Peyer's patch (tissue), 4 donors: ENCODE measurements at regions not wholly inside any gene's neighbourhood (a gene's known extent, or its start where the extent isn't known, plus 50 kb on each side); places are given as distances from the start of the nearest gene placed in this dataset.

ENCODE experiments used
- DNase-seq, 3 donors: peaks; one replicate each; pipeline ENCODE4 v3.0.0-alpha.2; 2017 to 2019
- H3K27ac ChIP-seq, 4 donors: fragments of 200-600 bp; sonication (generic); one replicate each; pipeline ENCODE4 v1.5.1; 2016 to 2019
- H3K27me3 ChIP-seq, 2 donors: fragments of 200-600 bp; sonication (generic); one replicate each; pipeline ENCODE4 v1.5.1; 2019
- H3K36me3 ChIP-seq, 3 donors: fragments of 200-600 bp; sonication (generic); one replicate each; pipeline ENCODE4 v1.5.1; 2016 to 2019
- H3K4me1 ChIP-seq, 4 donors: fragments of 200-600 bp; sonication (generic); one replicate each; pipeline ENCODE4 v1.5.1; 2016 to 2019
- H3K4me3 ChIP-seq, 4 donors: fragments of 200-600 bp; sonication (generic); 1 replicate in 3 of 4; 2 replicates in 1 of 4; pipeline ENCODE4 v1.5.1; 2016 to 2019; ENCODE audit warnings: mild to moderate bottlenecking in 1 of 4
- H3K9me3 ChIP-seq, 4 donors: fragments of 200-600 bp; sonication (generic); one replicate each; pipeline ENCODE4 v1.5.1; 2016 to 2019; ENCODE audit warnings: mild to moderate bottlenecking in 1 of 4
- CTCF ChIP-seq, 6 experiments: fragments of 450-650 bp in 4 of 6; fragments of 200-600 bp in 2 of 6; sonication (generic) in 1 of 6; IDR thresholded peaks; one replicate each; pipeline ENCODE4 v1.5.1; 2017 to 2019; ENCODE audit warnings: antibody characterized with exemption in 6 of 6, mild to moderate bottlenecking in 3 of 6, moderate library complexity in 1 of 6
- POLR2A ChIP-seq, 2 donors: fragments of 450-650 bp; IDR thresholded peaks; one replicate each; pipeline ENCODE4 v1.5.1; 2017; ENCODE audit warnings: antibody characterized with exemption in 2 of 2, mild to moderate bottlenecking in 2 of 2, moderate library complexity in 2 of 2

DNA sequence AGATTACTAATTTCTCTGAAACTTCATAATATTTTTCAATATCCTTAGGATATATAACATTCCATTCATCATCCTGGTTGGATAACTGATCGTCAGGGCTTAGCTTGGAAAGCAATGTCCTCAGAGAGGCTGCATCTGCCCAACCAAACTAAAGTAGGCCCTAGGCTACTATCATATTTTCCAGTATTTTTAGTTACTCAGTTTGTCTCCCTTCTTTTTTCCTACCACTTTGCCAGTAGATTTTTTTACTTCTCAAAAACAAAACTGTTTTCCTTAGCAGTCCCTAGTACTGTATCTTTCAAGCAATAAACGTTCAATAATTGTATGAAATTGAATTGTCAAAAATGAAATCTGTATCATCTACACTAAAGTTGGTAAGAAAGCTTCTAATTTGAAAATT lies 452.0 kb downstream of the TFEC start:
- no peaks in the 10 kb centered on the region for H3K4me1 ChIP-seq
- no peak for DNase-seq
- no peak for TF ChIP-seq POLR2A (IDR thresholded peaks at IDR 0.05)
- no peak for TF ChIP-seq CTCF (IDR thresholded peaks at IDR 0.05)
- no peak overlapping the region for H3K4me3 ChIP-seq
- H3K27me3 ChIP-seq: no peaks in the 10 kb centered on the region
- H3K36me3 ChIP-seq: no peaks in the 10 kb centered on the region
- no peak overlapping the region for H3K27ac ChIP-seq
- H3K9me3 ChIP-seq: no peaks in the 10 kb centered on the region

- DNase-seq: no peak
- Histone ChIP-seq H3K4me3 (no peak overlapping the region), H3K9me3 (no peaks in the 10 kb centered on the region), H3K27ac (no peak overlapping the region), H3K36me3 (no peaks in the 10 kb centered on the region), H3K27me3 (no peaks in the 10 kb centered on the region), H3K4me1 (no peaks in the 10 kb centered on the region)
- TF ChIP-seq POLR2A (IDR thresholded peaks at IDR 0.05): no peak
- TF ChIP-seq CTCF (IDR thresholded peaks at IDR 0.05): no peak
Observed at GRCh38 chr7:115574681-115575291, 455.8 kb downstream of the TFEC start.

DNA sequence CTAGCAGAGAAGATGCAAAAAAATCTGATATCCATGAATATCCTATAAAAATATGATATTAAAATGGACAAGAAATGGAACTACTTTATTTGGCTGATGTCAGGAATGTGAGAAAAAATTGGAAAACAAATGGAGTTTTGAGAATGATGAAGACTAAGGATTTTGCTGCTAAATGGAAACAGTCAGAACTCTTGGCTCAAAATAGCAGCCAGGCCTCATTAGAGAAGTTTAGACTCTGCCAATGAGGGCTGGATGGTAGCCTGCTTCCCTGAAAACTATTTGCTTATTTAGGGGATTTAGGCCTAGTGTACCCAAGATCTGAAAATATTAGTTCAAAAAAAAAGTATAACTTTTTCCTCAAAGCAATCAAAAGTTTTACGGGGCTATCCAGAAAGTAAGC lies 458.5 kb downstream of the TFEC start:
- TF ChIP-seq CTCF (IDR thresholded peaks at IDR 0.05) (no peak), POLR2A (IDR thresholded peaks at IDR 0.05) (no peak)
- no peaks in the 10 kb centered on the region for H3K4me1 ChIP-seq
- H3K27me3 ChIP-seq: no peaks in the 10 kb centered on the region
- no peaks in the 10 kb centered on the region for H3K36me3 ChIP-seq
- no peak for DNase-seq
- H3K9me3 ChIP-seq: no peaks in the 10 kb centered on the region
- H3K27ac ChIP-seq: no peak overlapping the region
- no peak overlapping the region for H3K4me3 ChIP-seq

GRCh38 chr7:115561335-115562110 lies 469.0 kb downstream of the TFEC start:
- no peak for TF ChIP-seq POLR2A (IDR thresholded peaks at IDR 0.05)
- no peak for TF ChIP-seq CTCF (IDR thresholded peaks at IDR 0.05)
- no peak overlapping the region for H3K27ac ChIP-seq
- no peaks in the 10 kb centered on the region for H3K9me3 ChIP-seq
- H3K27me3 ChIP-seq: no peaks in the 10 kb centered on the region
- H3K36me3 ChIP-seq: no peaks in the 10 kb centered on the region
- no peak overlapping the region for H3K4me3 ChIP-seq
- no peaks in the 10 kb centered on the region for H3K4me1 ChIP-seq
- no peak for DNase-seq

GRCh38 chr7:115559877-115560276 lies 470.7 kb downstream of the TFEC start:
- no peak for DNase-seq
- Histone ChIP-seq H3K27me3 (no peaks in the 10 kb centered on the region), H3K4me3 (no peak overlapping the region), H3K9me3 (no peaks in the 10 kb centered on the region), H3K4me1 (no peaks in the 10 kb centered on the region), H3K27ac (no peak overlapping the region), H3K36me3 (no peaks in the 10 kb centered on the region)
- TF ChIP-seq CTCF (IDR thresholded peaks at IDR 0.05) (no peak), POLR2A (IDR thresholded peaks at IDR 0.05) (no peak)
